SU-DHL-6 (cell line): ENCODE measurements at regions not wholly inside any gene's neighbourhood (a gene's known extent, or its start where the extent isn't known, plus 50 kb on each side); places are given as distances from the start of the nearest gene placed in this dataset.

ENCODE experiments used
- EZH2phosphoT487 ChIP-seq: fragments of 200-600 bp; sonication (generic), shearing (Covaris generic); conservative IDR thresholded peaks from 2 replicates; pipeline ENCODE4 v1.6.1; 2018; ENCODE audit warnings: mild to moderate bottlenecking, antibody characterized with exemption, low read length, moderate library complexity, mixed read lengths
- TF ChIP-seq, protein P1 (sequence below): fragments of 200-600 bp; sonication (generic); IDR thresholded peaks from one replicate; pipeline ENCODE4 v1.5.1; 2017; ENCODE audit warnings: antibody characterized with exemption, mild to moderate bottlenecking, low read length, moderate library complexity; ENCODE audit not compliant: insufficient read depth, poor library complexity, severe bottlenecking

DNA sequence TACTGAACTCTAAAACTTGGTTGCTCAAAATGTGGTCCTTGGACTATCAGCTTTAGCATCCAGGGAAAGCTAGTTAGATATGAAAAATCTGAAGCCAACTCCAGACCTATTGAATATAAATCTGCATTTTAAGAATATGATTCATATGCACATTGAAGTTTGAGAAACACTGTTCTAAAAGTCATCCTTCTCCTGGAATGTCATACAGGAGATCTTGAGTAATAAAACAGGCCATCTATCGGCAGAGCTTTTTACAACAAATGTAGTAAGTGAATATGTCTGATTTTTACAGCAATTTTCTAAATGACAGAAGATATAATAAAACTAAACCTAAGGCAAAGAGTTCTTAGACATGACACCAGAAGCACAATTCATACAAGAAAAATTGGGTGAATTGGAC is 140.4 kb downstream of the PMP22 start:
- TF ChIP-seq, protein P1, sequence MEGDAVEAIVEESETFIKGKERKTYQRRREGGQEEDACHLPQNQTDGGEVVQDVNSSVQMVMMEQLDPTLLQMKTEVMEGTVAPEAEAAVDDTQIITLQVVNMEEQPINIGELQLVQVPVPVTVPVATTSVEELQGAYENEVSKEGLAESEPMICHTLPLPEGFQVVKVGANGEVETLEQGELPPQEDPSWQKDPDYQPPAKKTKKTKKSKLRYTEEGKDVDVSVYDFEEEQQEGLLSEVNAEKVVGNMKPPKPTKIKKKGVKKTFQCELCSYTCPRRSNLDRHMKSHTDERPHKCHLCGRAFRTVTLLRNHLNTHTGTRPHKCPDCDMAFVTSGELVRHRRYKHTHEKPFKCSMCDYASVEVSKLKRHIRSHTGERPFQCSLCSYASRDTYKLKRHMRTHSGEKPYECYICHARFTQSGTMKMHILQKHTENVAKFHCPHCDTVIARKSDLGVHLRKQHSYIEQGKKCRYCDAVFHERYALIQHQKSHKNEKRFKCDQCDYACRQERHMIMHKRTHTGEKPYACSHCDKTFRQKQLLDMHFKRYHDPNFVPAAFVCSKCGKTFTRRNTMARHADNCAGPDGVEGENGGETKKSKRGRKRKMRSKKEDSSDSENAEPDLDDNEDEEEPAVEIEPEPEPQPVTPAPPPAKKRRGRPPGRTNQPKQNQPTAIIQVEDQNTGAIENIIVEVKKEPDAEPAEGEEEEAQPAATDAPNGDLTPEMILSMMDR: no peak
- TF ChIP-seq EZH2phosphoT487: no peak
